ENCODE measurements at regions not wholly inside any gene's neighbourhood (a gene's known extent, or its start where the extent isn't known, plus 50 kb on each side); places are given as distances from the start of the nearest gene placed in this dataset.

GRCh38 chr1:63112155-63112900 lies 210.0 kb upstream of the FOXD3 start:
- Histone ChIP-seq H3K36me3 (ENCODE audit: control insufficient read depth in 2 of 2, insufficient read depth in 2 of 2, low read length in 1 of 2) (no peaks in the 10 kb centered on the region), H3K4me3 (ENCODE audit: low read length in 2 of 2) (no peak overlapping the region), H3K4me1 (ENCODE audit: control insufficient read depth in 2 of 2, insufficient read depth in 2 of 2, low read length in 2 of 2) (no peaks in the 10 kb centered on the region), H3K9me3 (ENCODE audit: control insufficient read depth in 2 of 2, insufficient read depth in 1 of 2, low read length in 1 of 2) (no peaks in the 10 kb centered on the region), H3K27ac (ENCODE audit: low read depth in 1 of 2, low read length in 1 of 2) (no peak overlapping the region), H3K27me3 (ENCODE audit: control insufficient read depth in 2 of 2, insufficient read depth in 1 of 2, low read length in 1 of 2) (no peaks in the 10 kb centered on the region)
- WGBS = 89% methylated on average over 4 of the region's 4 CpGs
- DNase-seq (ENCODE audit: low read depth in 6 of 9, low spot score in 9 of 9) = no peak

GRCh38 chr1:63115527-63115926 lies 206.8 kb upstream of the FOXD3 start:
- no peak overlapping the region for H3K27ac ChIP-seq (ENCODE audit: low read depth in 1 of 2, low read length in 1 of 2)
- H3K36me3 ChIP-seq (ENCODE audit: control insufficient read depth in 2 of 2, insufficient read depth in 2 of 2, low read length in 1 of 2) = no peaks in the 10 kb centered on the region
- H3K27me3 ChIP-seq (ENCODE audit: control insufficient read depth in 2 of 2, insufficient read depth in 1 of 2, low read length in 1 of 2) = no peaks in the 10 kb centered on the region
- H3K4me3 ChIP-seq (ENCODE audit: low read length in 2 of 2) = no peak overlapping the region
- no peaks in the 10 kb centered on the region for H3K9me3 ChIP-seq (ENCODE audit: control insufficient read depth in 2 of 2, insufficient read depth in 1 of 2, low read length in 1 of 2)
- WGBS = 87% methylated on average over 3 of the region's 3 CpGs
- DNase-seq (ENCODE audit: low read depth in 6 of 9, low spot score in 9 of 9) = no peak
- no peaks in the 10 kb centered on the region for H3K4me1 ChIP-seq (ENCODE audit: control insufficient read depth in 2 of 2, insufficient read depth in 2 of 2, low read length in 2 of 2)

DNA sequence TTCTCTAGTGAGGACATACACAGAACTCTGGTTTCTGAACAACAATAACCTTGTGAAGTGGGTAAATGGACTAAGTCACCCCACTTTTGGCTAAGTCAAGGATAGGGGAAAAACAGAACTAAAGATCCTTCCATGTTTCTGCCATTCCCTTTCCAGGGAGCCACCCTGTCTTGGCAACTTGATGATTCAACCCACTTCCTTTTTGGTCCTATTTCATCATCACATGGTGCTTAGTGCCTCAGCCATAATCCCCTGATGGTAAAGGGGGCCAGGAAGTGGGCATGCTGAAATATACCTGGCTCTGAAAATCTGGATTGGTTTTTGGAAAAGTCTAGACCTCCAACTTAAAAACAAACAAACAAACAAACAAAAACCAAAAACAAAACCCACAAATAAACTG lies 206.4 kb upstream of the FOXD3 start:
- H3K36me3 ChIP-seq (ENCODE audit: control insufficient read depth in 2 of 2, insufficient read depth in 2 of 2, low read length in 1 of 2) = no peaks in the 10 kb centered on the region
- H3K27ac ChIP-seq (ENCODE audit: low read depth in 1 of 2, low read length in 1 of 2) = no peak overlapping the region
- H3K9me3 ChIP-seq (ENCODE audit: control insufficient read depth in 2 of 2, insufficient read depth in 1 of 2, low read length in 1 of 2) = no peaks in the 10 kb centered on the region
- no peaks in the 10 kb centered on the region for H3K4me1 ChIP-seq (ENCODE audit: control insufficient read depth in 2 of 2, insufficient read depth in 2 of 2, low read length in 2 of 2)
- H3K4me3 ChIP-seq (ENCODE audit: low read length in 2 of 2) = no peak overlapping the region
- H3K27me3 ChIP-seq (ENCODE audit: control insufficient read depth in 2 of 2, insufficient read depth in 1 of 2, low read length in 1 of 2) = no peaks in the 10 kb centered on the region
- DNase-seq (ENCODE audit: low read depth in 6 of 9, low spot score in 9 of 9) = no peak

GRCh38 chr1:63119575-63120155 lies 202.7 kb upstream of the FOXD3 start:
- Histone ChIP-seq H3K36me3 (ENCODE audit: control insufficient read depth in 2 of 2, insufficient read depth in 2 of 2, low read length in 1 of 2) (no peaks in the 10 kb centered on the region), H3K4me3 (ENCODE audit: low read length in 2 of 2) (no peak overlapping the region), H3K9me3 (ENCODE audit: control insufficient read depth in 2 of 2, insufficient read depth in 1 of 2, low read length in 1 of 2) (no peaks in the 10 kb centered on the region), H3K4me1 (ENCODE audit: control insufficient read depth in 2 of 2, insufficient read depth in 2 of 2, low read length in 2 of 2) (no peaks in the 10 kb centered on the region), H3K27me3 (ENCODE audit: control insufficient read depth in 2 of 2, insufficient read depth in 1 of 2, low read length in 1 of 2) (no peaks in the 10 kb centered on the region), H3K27ac (ENCODE audit: low read depth in 1 of 2, low read length in 1 of 2) (no peak overlapping the region)
- DNase-seq (ENCODE audit: low read depth in 6 of 9, low spot score in 9 of 9) = no peak
- WGBS = 87% methylated on average over 5 of the region's 5 CpGs

DNA sequence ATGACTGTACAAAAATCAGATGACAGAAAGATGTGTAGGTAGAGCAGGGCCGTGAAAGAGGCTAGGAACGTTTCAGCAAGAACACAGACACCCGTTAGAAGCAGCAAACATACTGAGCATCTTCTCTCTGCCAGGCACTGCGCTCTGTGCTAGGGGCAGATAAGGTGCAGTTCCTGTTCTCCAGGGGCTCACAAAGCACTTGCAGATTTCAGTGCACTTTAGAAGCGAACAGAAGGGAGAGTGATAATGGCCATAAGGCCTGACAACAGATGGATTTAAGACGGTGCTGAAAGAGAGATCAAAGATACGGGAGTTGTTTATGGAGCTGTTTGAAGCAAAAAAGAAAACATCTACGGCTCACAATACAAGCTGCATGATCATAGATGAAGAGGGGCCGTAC lies 200.3 kb upstream of the FOXD3 start:
- H3K4me3 ChIP-seq (ENCODE audit: low read length in 2 of 2) = no peak overlapping the region
- H3K36me3 ChIP-seq (ENCODE audit: control insufficient read depth in 2 of 2, insufficient read depth in 2 of 2, low read length in 1 of 2) = no peaks in the 10 kb centered on the region
- H3K9me3 ChIP-seq (ENCODE audit: control insufficient read depth in 2 of 2, insufficient read depth in 1 of 2, low read length in 1 of 2) = no peaks in the 10 kb centered on the region
- 46% methylated on average over 9 of the region's 9 CpGs for WGBS
- no peaks in the 10 kb centered on the region for H3K4me1 ChIP-seq (ENCODE audit: control insufficient read depth in 2 of 2, insufficient read depth in 2 of 2, low read length in 2 of 2)
- DNase-seq (ENCODE audit: low read depth in 6 of 9, low spot score in 9 of 9) = no peak
- no peak overlapping the region for H3K27ac ChIP-seq (ENCODE audit: low read depth in 1 of 2, low read length in 1 of 2)
- no peaks in the 10 kb centered on the region for H3K27me3 ChIP-seq (ENCODE audit: control insufficient read depth in 2 of 2, insufficient read depth in 1 of 2, low read length in 1 of 2)

DNA sequence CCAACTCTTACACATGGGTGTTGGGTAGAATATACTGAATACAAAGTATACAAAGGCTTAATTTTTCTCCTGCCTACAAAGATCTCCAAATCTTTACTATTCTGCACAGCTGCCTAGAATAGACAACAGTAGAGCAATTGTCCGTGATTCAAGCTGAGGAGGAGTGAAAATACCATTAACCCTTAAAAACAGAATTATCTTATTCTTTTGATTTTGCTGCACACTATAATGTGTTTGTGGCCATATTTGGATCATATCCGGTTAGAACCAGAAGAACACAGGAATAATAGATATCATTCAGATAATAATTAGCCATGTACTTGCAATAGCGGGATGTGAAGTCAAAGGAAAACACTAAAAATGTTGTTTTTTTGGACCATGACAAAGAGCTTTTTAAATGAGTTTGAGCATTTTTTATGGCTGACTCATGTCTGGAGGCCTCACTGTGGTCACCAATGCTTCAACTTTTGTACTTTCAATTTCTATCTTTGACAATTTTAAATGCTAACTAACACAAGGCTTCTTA lies 197.6 kb upstream of the FOXD3 start:
- no peak overlapping the region for H3K4me3 ChIP-seq (ENCODE audit: low read length in 2 of 2)
- no peaks in the 10 kb centered on the region for H3K9me3 ChIP-seq (ENCODE audit: control insufficient read depth in 2 of 2, insufficient read depth in 1 of 2, low read length in 1 of 2)
- 61% methylated on average over 3 of the region's 3 CpGs for WGBS

DNA sequence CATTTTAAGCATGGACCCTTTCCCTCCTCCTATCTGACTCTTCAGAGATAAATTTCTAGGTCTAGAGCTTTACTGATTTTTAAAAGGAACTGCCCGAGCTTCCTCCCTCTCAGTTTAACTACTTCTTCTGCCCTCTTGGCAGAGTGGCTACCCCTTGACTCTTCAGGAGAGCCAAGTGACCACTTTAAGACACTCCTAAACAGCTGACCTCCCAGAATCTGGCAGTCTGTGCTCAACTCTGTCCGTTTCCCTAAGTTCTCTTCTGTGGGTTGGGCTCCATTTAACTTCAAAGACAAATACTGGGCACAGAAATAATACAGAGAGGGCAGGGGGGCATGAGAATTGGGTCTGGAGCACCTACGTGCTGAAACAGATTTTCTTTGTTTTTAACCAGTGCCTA lies 196.3 kb upstream of the FOXD3 start:
- 90% methylated on average over 3 of the region's 3 CpGs for WGBS
- Histone ChIP-seq H3K27me3 (ENCODE audit: control insufficient read depth in 2 of 2, insufficient read depth in 1 of 2, low read length in 1 of 2) (no peaks in the 10 kb centered on the region), H3K36me3 (ENCODE audit: control insufficient read depth in 2 of 2, insufficient read depth in 2 of 2, low read length in 1 of 2) (no peaks in the 10 kb centered on the region), H3K27ac (ENCODE audit: low read depth in 1 of 2, low read length in 1 of 2) (no peak overlapping the region), H3K4me3 (ENCODE audit: low read length in 2 of 2) (no peak overlapping the region), H3K4me1 (ENCODE audit: control insufficient read depth in 2 of 2, insufficient read depth in 2 of 2, low read length in 2 of 2) (no peaks in the 10 kb centered on the region), H3K9me3 (ENCODE audit: control insufficient read depth in 2 of 2, insufficient read depth in 1 of 2, low read length in 1 of 2) (no peaks in the 10 kb centered on the region)
- DNase-seq (ENCODE audit: low read depth in 6 of 9, low spot score in 9 of 9) = no peak

More for the DNA sequence above, 197.6 kb upstream of the FOXD3 start:
- Histone ChIP-seq H3K36me3 (ENCODE audit: control insufficient read depth in 2 of 2, insufficient read depth in 2 of 2, low read length in 1 of 2) (no peaks in the 10 kb centered on the region), H3K27me3 (ENCODE audit: control insufficient read depth in 2 of 2, insufficient read depth in 1 of 2, low read length in 1 of 2) (no peaks in the 10 kb centered on the region), H3K27ac (ENCODE audit: low read depth in 1 of 2, low read length in 1 of 2) (no peak overlapping the region), H3K4me1 (ENCODE audit: control insufficient read depth in 2 of 2, insufficient read depth in 2 of 2, low read length in 2 of 2) (no peaks in the 10 kb centered on the region)
- DNase-seq (ENCODE audit: low read depth in 6 of 9, low spot score in 9 of 9) = no peak

GRCh38 chr1:63127376-63127775 lies 195.0 kb upstream of the FOXD3 start:
- WGBS = 51% methylated on average over 5 of the region's 5 CpGs
- no peaks in the 10 kb centered on the region for H3K36me3 ChIP-seq (ENCODE audit: control insufficient read depth in 2 of 2, insufficient read depth in 2 of 2, low read length in 1 of 2)
- H3K4me1 ChIP-seq (ENCODE audit: control insufficient read depth in 2 of 2, insufficient read depth in 2 of 2, low read length in 2 of 2) = no peaks in the 10 kb centered on the region
- DNase-seq (ENCODE audit: low read depth in 6 of 9, low spot score in 9 of 9) = no peak
- H3K9me3 ChIP-seq (ENCODE audit: control insufficient read depth in 2 of 2, insufficient read depth in 1 of 2, low read length in 1 of 2) = no peaks in the 10 kb centered on the region
- no peaks in the 10 kb centered on the region for H3K27me3 ChIP-seq (ENCODE audit: control insufficient read depth in 2 of 2, insufficient read depth in 1 of 2, low read length in 1 of 2)
- H3K27ac ChIP-seq (ENCODE audit: low read depth in 1 of 2, low read length in 1 of 2) = no peak overlapping the region
- H3K4me3 ChIP-seq (ENCODE audit: low read length in 2 of 2) = no peak overlapping the region

- no peak overlapping the region for H3K27ac ChIP-seq (ENCODE audit: low read depth in 1 of 2, low read length in 1 of 2)
- WGBS = 94% methylated on average over 4 of the region's 4 CpGs
- no peaks in the 10 kb centered on the region for H3K9me3 ChIP-seq (ENCODE audit: control insufficient read depth in 2 of 2, insufficient read depth in 1 of 2, low read length in 1 of 2)
- H3K4me1 ChIP-seq (ENCODE audit: control insufficient read depth in 2 of 2, insufficient read depth in 2 of 2, low read length in 2 of 2) = no peaks in the 10 kb centered on the region
- H3K27me3 ChIP-seq (ENCODE audit: control insufficient read depth in 2 of 2, insufficient read depth in 1 of 2, low read length in 1 of 2) = no peaks in the 10 kb centered on the region
- H3K36me3 ChIP-seq (ENCODE audit: control insufficient read depth in 2 of 2, insufficient read depth in 2 of 2, low read length in 1 of 2) = no peaks in the 10 kb centered on the region
- no peak for DNase-seq (ENCODE audit: low read depth in 6 of 9, low spot score in 9 of 9)
- no peak overlapping the region for H3K4me3 ChIP-seq (ENCODE audit: low read length in 2 of 2)
These were observed 193.8 kb upstream of the FOXD3 start for GRCh38 chr1:63128556-63128955.
